ENCODE measurements at regions not wholly inside any gene's neighbourhood (a gene's known extent, or its start where the extent isn't known, plus 50 kb on each side); places are given as distances from the start of the nearest gene placed in this dataset.

- DNase-seq, result no peak
Measured at GRCh38 chr19:29401712-29402421, 123.9 kb upstream of the VSTM2B start.

DNA sequence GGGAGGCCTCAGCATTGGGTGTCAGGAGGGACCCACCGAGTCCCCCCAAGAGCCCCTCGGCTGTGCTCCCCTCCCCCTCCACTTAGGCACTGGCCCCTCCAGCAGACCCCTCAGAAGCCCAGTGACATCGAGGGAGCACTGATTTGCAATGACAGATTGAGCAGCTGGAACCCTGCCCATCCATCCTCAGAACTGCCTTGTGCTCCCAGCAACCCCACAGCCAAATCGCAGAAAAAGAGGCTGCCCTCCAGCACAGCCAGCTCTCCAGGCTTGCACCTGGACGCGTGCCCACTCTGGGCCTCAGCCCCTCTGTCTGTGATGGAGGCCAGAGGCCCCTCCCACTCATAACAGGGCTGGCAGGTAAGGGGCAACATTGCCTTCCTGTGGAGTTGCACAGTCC lies 123.2 kb upstream of the VSTM2B start:
- DNase-seq, result peak; percentile 11

DNA sequence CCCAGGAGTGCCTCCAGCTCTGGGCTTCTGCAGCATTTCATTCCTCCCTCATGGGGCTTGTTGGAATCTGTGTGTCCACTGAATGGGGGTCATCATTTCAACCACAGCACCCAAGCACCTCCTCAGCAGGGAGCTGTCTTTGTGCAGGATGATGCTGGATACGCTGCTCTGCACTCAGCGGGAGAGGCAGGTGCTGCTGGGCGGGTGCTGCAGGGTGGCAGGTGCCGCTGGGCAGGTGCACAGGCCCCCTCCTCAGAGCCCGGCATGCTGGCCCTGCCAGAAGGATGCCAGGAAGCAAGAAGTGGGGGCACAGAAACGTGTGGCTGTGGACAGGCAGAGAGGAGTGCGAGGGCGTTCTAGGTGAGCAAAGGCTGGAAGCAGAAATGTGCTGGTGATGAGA lies 121.8 kb upstream of the VSTM2B start:
- DNase-seq, result peak; percentile 92

DNA sequence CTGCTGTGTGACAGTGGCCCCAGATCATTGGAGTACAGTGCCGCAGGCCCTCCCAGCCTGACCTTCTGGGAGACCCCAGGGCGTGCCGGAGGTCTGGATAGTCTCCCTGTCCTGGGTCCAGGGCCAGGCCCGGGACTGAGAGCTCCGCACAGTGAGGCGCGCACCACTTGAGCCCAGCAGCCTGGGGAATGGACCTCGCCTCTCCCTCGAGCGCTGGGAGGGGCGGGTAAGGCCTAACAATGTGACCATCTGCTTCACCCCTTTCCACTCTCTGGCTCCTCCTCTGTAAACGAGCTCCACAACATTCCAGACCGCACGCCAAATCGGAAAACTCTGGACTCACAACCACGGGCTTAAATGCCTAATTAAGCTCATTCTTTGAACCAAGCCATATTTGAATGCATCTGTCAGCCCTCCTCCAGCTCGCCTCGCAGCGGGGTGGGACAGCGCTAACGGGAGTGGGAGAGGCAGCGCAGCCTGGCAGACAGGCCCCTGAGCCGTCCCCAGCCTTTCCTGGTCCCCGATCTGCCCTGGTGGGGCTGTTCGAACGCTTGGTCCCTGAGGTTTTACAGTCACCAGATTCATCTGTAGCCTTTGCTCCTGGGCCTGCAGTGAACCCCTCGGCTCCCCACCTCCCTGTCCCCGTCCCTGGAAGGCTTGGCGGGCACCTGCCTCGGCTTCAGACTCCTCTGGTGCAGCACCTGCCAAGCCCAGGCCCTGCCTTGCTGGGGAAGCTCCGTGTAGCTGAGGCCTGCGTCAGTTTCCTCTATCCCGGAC lies 120.7 kb upstream of the VSTM2B start:
- peak; percentile 90 for DNase-seq

- no peak for DNase-seq
Measured at GRCh38 chr19:29405728-29405995, 120.1 kb upstream of the VSTM2B start.

DNA sequence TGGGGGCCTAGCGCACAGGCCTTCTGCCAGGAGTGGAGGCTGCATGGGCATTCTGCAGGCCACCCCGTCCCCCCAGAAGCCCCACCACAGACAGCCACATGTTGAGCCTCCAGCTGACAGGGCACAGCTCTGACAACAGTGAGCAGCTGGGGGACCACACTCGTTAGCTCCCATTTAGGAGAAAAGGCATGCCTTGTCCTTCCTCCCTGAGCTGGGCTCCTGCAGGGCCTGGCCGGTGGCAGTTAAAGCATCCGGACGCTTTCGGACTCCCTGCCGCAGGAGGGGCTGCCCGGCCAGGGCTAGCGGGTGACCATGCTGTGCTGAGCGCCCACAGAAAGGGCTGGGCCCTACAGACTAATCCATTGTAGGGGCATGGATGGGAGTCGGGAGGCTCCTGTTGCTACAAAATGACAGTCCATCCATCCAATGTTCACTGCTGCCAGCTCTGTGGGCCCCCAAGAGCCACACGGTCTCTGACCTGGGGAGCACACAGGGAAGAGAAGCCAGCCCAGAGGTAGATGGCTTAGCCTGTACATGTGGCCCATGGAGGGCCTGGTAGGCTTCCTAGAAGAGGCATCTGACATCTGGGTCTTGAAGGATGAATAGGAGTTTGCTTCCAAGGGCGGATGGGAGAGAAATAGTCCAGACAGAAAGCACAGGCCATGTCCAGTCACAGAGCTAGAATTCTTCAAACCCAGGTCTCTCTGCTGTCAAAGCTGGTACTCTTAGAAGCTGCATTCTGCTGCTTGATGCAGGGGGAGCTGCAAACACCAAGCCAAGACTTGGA lies 116.5 kb upstream of the VSTM2B start:
- no peak for DNase-seq

- no peak for DNase-seq
Measured at GRCh38 chr19:29410601-29411000, 115.2 kb upstream of the VSTM2B start.

DNA sequence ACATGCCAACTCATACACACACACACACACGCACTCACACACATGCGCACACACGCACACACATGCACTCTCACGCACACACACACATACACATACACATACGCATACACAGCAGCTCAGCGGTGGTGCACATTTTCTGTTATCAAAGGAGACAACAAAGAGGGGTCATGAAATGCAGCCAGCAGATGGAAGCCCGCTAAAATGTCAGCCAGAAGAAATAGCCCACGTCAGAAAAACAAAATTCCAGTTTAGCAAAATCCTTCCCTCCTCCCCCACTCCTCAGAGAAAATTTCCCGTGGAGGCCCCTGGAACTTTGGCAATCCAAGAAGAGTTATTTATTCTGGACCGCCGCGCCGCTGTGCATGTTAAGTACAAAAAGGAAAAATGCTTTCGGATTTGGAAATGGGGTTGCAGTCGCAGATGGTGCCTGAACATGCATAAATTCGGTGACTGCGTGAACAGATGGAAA lies 114.6 kb upstream of the VSTM2B start:
- DNase-seq, result no peak

GRCh38 chr19:29413435-29413834 lies 112.4 kb upstream of the VSTM2B start:
- no peak for DNase-seq

DNA sequence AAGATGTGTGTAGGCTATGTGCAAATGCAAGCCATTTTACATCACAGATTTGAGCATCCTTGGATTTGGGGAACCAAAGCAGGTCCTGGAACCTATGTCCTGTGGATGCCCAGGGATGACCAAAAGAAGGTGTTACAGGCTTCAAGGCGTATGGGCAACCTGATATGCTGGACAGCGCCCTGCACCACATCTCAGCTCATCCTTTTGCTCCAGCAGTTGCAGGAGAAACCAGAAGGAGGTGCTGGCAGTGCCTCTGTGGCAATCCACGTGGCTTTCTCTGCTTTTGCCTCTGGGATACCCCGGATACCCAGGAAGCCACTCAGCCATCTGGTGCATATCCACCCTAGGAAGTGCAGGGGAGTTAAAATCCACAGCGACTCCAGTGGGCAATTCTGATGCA lies 110.3 kb upstream of the VSTM2B start:
- no peak for DNase-seq

DNA sequence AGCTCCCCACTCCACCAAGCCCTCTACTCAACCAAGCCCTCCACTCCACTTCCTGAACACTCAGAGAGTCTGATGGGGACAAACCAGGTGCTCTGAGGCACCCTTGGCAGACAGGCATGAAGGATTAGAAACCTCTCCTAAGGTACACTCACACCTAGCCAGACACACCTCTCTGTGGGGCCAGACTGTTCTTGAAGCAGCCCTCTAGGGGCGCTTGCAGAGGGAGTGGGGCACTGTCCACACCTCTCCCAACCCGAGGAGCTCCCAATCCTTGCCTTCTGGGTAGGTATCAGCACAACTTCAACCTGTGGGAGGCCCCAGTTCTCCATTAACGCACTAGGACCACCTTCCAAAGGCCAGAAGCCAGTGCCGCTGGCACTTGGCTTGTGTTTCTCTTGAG lies 108.7 kb upstream of the VSTM2B start:
- no peak for DNase-seq

DNA sequence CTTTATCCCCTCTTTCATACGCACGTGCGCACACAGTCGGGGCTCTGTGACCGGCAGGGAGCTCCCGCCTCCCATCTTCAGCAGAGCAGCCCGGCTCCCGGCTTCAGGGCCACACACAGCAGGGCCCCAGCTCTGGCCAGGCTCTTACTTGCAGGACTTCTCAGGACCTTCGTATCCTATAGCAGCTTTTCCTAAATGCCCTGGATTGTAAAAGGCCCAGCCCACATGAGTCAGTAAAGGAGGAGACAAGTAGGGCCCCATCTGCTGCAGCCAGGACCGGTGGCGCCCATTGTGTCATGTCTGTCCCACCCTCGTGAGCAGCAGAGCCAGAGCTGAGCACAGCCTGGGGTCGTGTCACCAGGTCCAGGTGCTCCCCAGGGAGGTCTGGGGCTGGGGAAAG lies 107.6 kb upstream of the VSTM2B start:
- no peak for DNase-seq

GRCh38 chr19:29420065-29420464 lies 105.7 kb upstream of the VSTM2B start:
- no peak for DNase-seq

GRCh38 chr19:29420482-29421195 lies 105.2 kb upstream of the VSTM2B start:
- no peak for DNase-seq

DNA sequence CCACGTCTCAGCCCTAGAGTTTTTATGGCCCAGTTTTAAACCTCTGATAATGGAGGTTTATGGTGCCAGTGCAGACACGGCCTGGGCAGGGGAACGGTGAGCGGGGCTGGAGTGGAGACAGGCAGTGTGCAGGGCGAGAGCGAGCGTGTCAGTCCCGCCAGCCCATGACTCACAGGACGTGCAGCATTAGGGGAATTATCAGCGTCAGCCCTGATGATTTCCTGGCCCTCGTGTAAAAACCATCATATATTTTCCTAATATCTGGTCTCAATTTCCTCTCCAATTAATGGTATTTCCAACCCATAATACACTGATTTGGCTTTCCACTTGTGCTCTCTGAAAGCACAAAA lies 104.6 kb upstream of the VSTM2B start:
- no peak for DNase-seq

DNA sequence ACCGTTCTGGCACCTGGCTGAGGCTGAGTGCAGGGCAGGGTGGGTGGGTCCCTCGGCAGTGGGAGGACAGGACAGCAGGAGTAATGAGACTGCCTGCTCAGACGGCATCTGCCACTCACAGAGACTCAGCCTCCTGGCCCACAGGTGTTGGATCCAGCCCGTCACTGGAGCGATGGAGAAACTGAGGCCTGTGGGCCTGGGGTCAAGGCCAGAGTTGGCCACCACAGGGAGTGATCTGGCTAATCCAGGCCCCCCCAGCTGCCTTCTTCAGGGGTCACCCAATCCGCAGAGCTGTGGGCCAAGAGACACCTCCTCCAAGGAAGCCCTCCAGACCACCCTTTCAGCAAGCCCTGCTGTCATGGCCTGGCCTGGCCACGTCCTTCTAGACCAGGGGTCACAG lies 103.7 kb upstream of the VSTM2B start:
- DNase-seq, result no peak

- no peak for DNase-seq
Measured at GRCh38 chr19:29422486-29423085, 103.2 kb upstream of the VSTM2B start.

DNA sequence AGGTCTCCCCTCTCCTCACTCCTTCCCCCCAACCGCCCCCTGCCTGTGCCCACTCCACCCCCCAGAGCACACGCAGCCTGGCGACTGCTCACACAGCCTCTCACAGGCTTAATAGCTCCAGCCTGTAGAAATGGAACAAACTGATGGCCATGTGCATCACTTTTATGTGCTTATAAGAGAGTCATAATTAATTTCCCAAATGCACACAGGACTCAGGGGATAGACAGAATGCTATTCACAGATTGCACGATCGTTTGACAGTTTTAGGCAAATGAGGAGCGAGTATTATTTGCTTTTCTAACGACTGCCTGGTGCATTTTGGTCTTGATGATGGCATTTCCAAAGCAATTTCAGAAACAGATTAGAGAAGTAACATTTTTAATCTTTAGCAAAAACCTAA lies 97.7 kb upstream of the VSTM2B start:
- DNase-seq, result no peak

DNA sequence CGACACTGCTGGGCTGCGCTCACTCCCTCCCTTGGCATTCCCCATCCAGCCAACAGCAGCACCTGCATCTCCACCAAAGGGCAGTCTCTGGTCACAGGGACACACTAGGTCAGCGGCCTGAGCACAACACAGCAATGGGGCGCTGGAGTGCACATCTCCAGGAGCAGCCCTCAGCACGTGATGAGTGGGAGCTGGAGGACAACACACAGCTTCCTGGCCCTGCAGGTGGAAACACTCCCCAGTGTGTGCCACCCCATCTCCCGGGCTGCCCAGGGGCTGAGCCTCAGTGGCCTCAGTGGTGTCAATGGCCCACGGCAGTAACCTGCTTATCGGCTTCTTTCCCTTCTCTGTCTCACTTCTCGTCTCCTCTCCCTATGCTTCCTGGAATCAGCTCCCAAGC lies 96.8 kb upstream of the VSTM2B start:
- DNase-seq, result no peak

DNA sequence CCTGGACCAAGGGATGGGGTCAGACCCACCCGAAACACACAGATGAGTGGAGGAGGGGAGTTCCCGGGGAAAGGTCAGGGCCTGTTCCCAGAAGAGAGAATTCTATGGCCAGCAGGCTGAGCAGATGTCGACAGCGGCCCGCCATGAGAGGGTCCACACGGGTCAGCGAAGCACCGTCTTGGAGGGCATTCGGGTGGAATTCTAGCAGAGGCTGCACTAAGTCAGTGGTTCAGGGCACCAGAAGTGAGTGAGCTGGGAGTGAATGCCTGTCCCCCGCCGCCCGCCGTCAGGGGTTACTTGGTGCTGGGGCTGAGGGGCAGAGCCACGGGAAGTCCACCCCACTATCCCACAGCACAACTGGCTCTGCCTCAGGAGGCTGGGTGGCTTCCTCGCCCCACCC lies 96.2 kb upstream of the VSTM2B start:
- DNase-seq, result no peak

GRCh38 chr19:29431332-29431731 lies 94.5 kb upstream of the VSTM2B start:
- no peak for DNase-seq

DNA sequence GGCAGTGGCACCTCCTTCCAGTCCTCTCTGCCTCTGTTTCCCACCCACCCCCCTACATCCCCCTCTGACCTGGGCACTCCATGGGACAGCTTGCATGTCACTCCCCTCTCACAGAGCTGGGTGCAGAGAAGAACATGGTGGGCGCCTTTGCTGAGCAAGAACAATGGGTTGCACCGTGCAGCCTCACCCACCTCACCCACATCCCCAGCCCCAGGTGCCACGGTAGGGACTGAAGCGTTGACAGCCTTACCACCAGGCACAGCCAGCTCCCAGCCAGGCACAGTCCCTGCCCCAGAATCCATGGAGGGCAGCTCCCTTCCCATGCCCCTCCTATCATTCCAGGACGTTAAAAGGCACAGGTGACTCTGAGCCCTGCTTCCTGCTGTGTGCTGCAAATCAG lies 93.1 kb upstream of the VSTM2B start:
- DNase-seq, result no peak

DNA sequence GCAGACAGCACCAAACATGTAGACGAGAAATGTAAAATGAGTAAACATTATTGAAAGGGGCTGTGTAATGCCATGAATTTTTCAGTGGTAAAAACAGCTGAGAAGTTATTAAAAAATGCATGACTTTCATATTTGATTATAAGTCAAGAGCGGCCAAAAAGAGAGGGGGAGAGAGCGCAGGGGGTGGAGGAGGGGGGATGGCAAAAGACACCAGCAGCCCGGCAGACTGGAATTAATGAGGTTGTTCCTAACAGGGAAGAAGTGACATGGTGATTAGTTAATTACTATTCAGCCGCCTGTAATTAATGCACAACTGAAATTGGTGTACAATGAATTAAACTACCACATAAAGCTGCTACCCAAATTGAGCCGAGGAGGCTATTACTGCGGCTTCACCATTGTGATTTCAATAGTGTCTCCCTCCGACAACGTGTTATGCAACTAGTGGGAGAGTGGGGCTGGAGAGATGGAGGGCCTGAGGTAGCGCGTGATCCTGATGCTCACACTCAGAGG lies 89.1 kb upstream of the VSTM2B start:
- no peak for DNase-seq
